Pancreas (tissue), 10 donors: ENCODE measurements at regions not wholly inside any gene's neighbourhood (a gene's known extent, or its start where the extent isn't known, plus 50 kb on each side); places are given as distances from the start of the nearest gene placed in this dataset.

ENCODE experiments used
- ATAC-seq, 4 donors: fragments of 200-7000 bp; cut with Tn5 transposase; one replicate each; pipeline versions ENCODE4 v1.8.0 to v1.9.1; 2020; ENCODE audit warnings: mild to moderate bottlenecking in 4 of 4, moderate library complexity in 4 of 4
- DNase-seq, 6 donors: peaks; one replicate each; pipeline ENCODE4 v3.0.0-alpha.2; 2020
- FAIRE-seq: peaks from 2 replicates; lab custom pipeline; 2012; peaks lifted over from hg19 to GRCh38; lab: Jason Lieb, UNC
- H3K27ac ChIP-seq, 4 donors: fragments of 200-600 bp; sonication (generic); 1 replicate in 3 of 4; 2 replicates in 1 of 4; pipeline versions ENCODE4 v1.5.0 to v1.8.0; 2020
- H3K27me3 ChIP-seq, 4 donors: fragments of 200-600 bp; one replicate each; pipeline ENCODE4 v1.8.0; 2021
- H3K36me3 ChIP-seq, 3 donors: fragments of 200-600 bp; sonication (generic) in 1 of 3; one replicate each; pipeline versions ENCODE4 v1.5.0 to v1.8.0; 2020 to 2021
- H3K4me1 ChIP-seq, 3 donors: fragments of 200-600 bp; one replicate each; pipeline ENCODE4 v1.8.0; 2021
- H3K4me3 ChIP-seq, 4 donors: fragments of 200-600 bp; sonication (generic) in 2 of 4; one replicate each; pipeline versions ENCODE4 v1.5.0 to v1.8.0; 2020 to 2021
- H3K9me3 ChIP-seq, 4 donors: fragments of 200-600 bp; one replicate each; pipeline ENCODE4 v1.8.0; 2021
- WGBS, 2 donors: extraction: QIAGEN DNeasy Blood & Tissue Kit; methylation state at CpG; one replicate each; pipeline ENCODE4 v1.1.7; 2013; 5-methylcytosine and 5-hydroxymethylcytosine counted together
- intact Hi-C, 3 donors: fragments of 100-400 bp; cut with DNase I; formaldehyde crosslinking; loops; one replicate each; pipeline versions ENCODE4 v1.11.1 to v1.14.2; 2022
- TF ChIP-seq, protein P1 (sequence below), 4 donors: fragments of 200-600 bp; sonication (generic) in 3 of 4; IDR thresholded peaks; one replicate each; pipeline versions ENCODE4 v1.5.0 to v1.8.0; 2021; ENCODE audit warnings: antibody characterized with exemption in 4 of 4
- donor health status: healthy with polysubstance abuse.
- donor health status: DM: no; HTN: no; CAD: no; lungs with moderate emphysema.
- donor health status: DM: no; HTN: no; CAD: no.
- donor health status: control.
- donor health status: control.
- donor health status: Bipolar disorder and iron deficiency.
- donor health status: DM: yes; HTN: yes; CAD: no.
- donor health status: DM: no; HTN: no; CAD: no.
- donor health status: DM: no; HTN: no; CAD: no.
- donor health status: DM: yes; HTN: yes; CAD: no.

DNA sequence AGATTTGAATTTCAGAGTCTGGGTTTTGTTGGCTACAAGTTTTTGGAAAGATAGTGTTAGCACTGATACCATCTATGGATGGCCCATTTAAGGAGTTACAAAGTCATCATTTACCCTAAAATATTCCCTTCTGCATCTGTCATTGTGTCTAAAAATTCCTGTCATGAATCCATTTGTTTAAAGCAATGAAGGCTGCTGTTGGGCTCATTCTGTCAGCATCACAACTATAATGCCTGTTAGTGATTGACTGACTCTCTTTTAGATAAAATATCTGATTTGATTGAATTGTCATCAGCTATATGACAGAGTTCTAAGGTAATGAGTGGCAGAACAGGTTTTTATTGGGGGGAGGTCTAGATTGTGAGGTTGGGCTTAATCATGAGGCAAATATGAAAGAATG, 167.6 kb upstream of the IMPG1 start:
- Histone ChIP-seq H3K9me3 (no peaks in the 10 kb centered on the region), H3K27me3 (no peaks in the 10 kb centered on the region), H3K36me3 (no peaks in the 10 kb centered on the region), H3K27ac (no peak overlapping the region), H3K4me1 (no peaks in the 10 kb centered on the region), H3K4me3 (no peak overlapping the region)
- ATAC-seq (no peak), DNase-seq (no peak), FAIRE-seq (no peak)
- TF ChIP-seq, protein P1, sequence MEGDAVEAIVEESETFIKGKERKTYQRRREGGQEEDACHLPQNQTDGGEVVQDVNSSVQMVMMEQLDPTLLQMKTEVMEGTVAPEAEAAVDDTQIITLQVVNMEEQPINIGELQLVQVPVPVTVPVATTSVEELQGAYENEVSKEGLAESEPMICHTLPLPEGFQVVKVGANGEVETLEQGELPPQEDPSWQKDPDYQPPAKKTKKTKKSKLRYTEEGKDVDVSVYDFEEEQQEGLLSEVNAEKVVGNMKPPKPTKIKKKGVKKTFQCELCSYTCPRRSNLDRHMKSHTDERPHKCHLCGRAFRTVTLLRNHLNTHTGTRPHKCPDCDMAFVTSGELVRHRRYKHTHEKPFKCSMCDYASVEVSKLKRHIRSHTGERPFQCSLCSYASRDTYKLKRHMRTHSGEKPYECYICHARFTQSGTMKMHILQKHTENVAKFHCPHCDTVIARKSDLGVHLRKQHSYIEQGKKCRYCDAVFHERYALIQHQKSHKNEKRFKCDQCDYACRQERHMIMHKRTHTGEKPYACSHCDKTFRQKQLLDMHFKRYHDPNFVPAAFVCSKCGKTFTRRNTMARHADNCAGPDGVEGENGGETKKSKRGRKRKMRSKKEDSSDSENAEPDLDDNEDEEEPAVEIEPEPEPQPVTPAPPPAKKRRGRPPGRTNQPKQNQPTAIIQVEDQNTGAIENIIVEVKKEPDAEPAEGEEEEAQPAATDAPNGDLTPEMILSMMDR (IDR thresholded peaks at IDR 0.05): no peak
- intact Hi-C loops: no loop called here

DNA sequence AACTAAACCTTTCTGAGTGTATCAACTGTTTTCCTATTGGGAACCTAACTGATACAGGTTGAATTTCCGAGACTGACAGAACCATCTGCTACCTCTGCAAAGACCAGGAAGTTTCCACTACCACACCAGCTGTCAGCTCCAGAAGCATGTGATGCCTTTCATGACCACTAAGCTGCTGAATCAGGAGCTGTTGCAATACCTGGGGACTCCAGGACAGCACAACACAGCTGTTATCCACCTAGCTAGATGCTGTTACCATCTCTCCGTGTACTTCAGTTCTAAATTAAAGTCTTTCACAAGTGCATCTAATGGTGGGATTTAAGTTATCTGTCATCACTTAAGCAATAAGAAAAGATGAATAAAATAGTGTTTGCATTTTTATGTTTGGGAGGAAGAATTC, 158.2 kb upstream of the IMPG1 start:
- TF ChIP-seq, protein P1 (IDR thresholded peaks at IDR 0.05): peak in 1 of 4 donors; percentile 6
- H3K27me3 ChIP-seq: no peaks in the 10 kb centered on the region
- 57 to 58% methylated on average over 2 of the region's 2 CpGs for WGBS, 2 donors
- no peak overlapping the region for H3K4me3 ChIP-seq
- no peak for FAIRE-seq
- peak; percentile 67 to 91 (median 78) for ATAC-seq
- no peaks in the 10 kb centered on the region for H3K4me1 ChIP-seq
- no peaks in the 10 kb centered on the region for H3K36me3 ChIP-seq
- DNase-seq: peak in 3 of 6 donors; percentile 18 to 20 (median 19)
- intact Hi-C loops: no loop called here
- no peaks in the 10 kb centered on the region for H3K9me3 ChIP-seq
- no peak overlapping the region for H3K27ac ChIP-seq

DNA sequence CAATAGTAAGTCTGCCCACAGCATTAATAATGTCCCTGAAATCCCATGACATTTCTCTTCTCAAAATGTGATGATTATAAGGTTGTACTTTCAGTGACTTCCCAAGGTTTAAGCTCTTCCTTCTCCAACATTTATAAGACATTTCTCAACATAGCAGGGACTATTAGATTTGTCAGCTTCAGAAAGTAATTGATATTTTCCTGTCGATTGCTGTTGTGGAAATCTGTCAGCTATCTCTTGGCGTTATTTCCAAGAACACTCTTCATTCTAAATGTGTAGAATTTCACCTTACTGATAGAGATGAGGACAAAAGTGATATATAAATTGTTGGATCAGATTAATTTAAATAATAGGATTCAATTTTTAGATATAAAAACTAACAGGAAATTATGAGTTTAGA, 149.7 kb upstream of the IMPG1 start:
- no peak overlapping the region for H3K27ac ChIP-seq
- WGBS, 2 donors: 77 to 84% methylated on average over 2 of the region's 2 CpGs
- no peaks in the 10 kb centered on the region for H3K9me3 ChIP-seq
- no peak for ATAC-seq
- TF ChIP-seq, protein P1 (IDR thresholded peaks at IDR 0.05): no peak
- no peak overlapping the region for H3K4me3 ChIP-seq
- no peak for FAIRE-seq
- H3K4me1 ChIP-seq: peaks cover 0 to 6% (median 5%) of the 10 kb centered on the region in 3 donors
- intact Hi-C loops: no loop called here
- H3K36me3 ChIP-seq: no peaks in the 10 kb centered on the region
- no peak for DNase-seq
- no peaks in the 10 kb centered on the region for H3K27me3 ChIP-seq

DNA sequence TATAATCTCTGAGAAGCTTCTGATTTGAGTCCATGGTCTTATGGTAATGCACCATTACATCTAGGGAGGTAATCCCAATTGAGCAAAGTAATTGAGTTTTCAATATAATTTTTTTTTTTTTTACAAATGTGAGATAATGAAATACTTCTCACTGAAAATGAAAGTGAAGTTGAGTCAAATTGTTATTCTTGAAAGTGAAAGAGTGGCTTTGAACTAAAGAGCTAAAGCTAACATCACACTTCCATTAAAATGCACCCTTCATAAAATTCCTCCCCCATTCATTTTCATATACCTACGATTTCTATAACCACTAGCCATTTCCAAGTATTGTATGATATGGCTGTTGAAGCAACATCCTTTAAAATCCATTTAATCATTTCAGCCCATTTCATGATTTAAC, 149.1 kb upstream of the IMPG1 start:
- Histone ChIP-seq H3K27me3 (no peaks in the 10 kb centered on the region), H3K27ac (no peak overlapping the region), H3K4me1 (peaks cover 0 to 6% (median 5%) of the 10 kb centered on the region in 3 donors), H3K9me3 (no peaks in the 10 kb centered on the region), H3K4me3 (no peak overlapping the region), H3K36me3 (no peaks in the 10 kb centered on the region)
- 87 to 88% methylated on average over 1 of the region's 1 CpG for WGBS, 2 donors
- DNase-seq (no peak), ATAC-seq (no peak), FAIRE-seq (no peak)
- TF ChIP-seq, protein P1 (IDR thresholded peaks at IDR 0.05): no peak
- intact Hi-C loops: no loop called here

DNA sequence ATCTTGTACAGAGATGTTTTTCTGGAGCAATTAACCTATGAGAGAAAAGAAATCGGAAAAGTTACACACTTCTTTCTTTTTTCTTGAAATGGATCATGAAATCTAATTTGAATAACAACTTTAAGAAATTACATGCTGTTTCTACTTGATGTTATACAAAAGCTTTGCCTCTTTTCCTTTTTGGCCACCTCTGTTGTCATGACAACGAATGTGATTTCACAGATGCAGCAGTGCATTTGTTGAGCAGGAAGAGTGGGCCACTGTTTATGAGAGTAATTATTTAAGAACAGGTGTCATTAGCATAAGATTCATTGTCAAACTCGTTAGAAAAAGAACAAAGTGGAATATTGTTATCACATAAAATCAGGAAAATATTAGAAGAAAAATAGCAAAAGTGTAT, 148.3 kb upstream of the IMPG1 start:
- Histone ChIP-seq H3K27me3 (no peaks in the 10 kb centered on the region), H3K27ac (no peak overlapping the region)
- 61 to 63% methylated on average over 3 of the region's 3 CpGs for WGBS, 2 donors

More for the DNA sequence above, 148.3 kb upstream of the IMPG1 start:
- no peaks in the 10 kb centered on the region for H3K9me3 ChIP-seq
- intact Hi-C loops: no loop called here
- H3K36me3 ChIP-seq: no peaks in the 10 kb centered on the region
- ATAC-seq (no peak), FAIRE-seq (no peak), DNase-seq (no peak)
- H3K4me1 ChIP-seq: peaks cover 0 to 6% (median 5%) of the 10 kb centered on the region in 3 donors
- H3K4me3 ChIP-seq: no peak overlapping the region
- TF ChIP-seq, protein P1 (IDR thresholded peaks at IDR 0.05): no peak
